ENCODE measurements at regions not wholly inside any gene's neighbourhood (a gene's known extent, or its start where the extent isn't known, plus 50 kb on each side); places are given as distances from the start of the nearest gene placed in this dataset.

GRCh38 chr1:61627365-61627764 is 97.6 kb downstream of the TM2D1 start:
- DNase-seq (ENCODE audit: low spot score) (no peak), ATAC-seq (peak; percentile 69)
- intact Hi-C loops (cut with DNase I): no loop called here

- peak; percentile 88 for ATAC-seq
- intact Hi-C loops (cut with DNase I): no loop called here
- no peak for DNase-seq (ENCODE audit: low spot score)
Measured at GRCh38 chr1:61626816-61627215, 98.1 kb downstream of the TM2D1 start.

GRCh38 chr1:61623852-61624251 is 101.1 kb downstream of the TM2D1 start:
- no peak for DNase-seq (ENCODE audit: low spot score)
- ATAC-seq: no peak
- intact Hi-C loops (cut with DNase I): no loop called here

GRCh38 chr1:61620536-61620935 is 104.4 kb downstream of the TM2D1 start:
- intact Hi-C loops (cut with DNase I): no loop called here
- ATAC-seq (no peak), DNase-seq (ENCODE audit: low spot score) (no peak)

GRCh38 chr1:61618755-61619154 is 106.2 kb downstream of the TM2D1 start:
- ATAC-seq: no peak
- intact Hi-C loops (cut with DNase I): no loop called here
- no peak for DNase-seq (ENCODE audit: low spot score)

- DNase-seq (ENCODE audit: low spot score) (no peak), ATAC-seq (no peak)
- intact Hi-C loops (cut with DNase I): no loop called here
Measured at GRCh38 chr1:61618193-61618592, 106.7 kb downstream of the TM2D1 start.

GRCh38 chr1:61616830-61617229 is 108.1 kb downstream of the TM2D1 start:
- intact Hi-C loops (cut with DNase I): no loop called here
- no peak for ATAC-seq
- DNase-seq (ENCODE audit: low spot score): no peak

GRCh38 chr1:61612602-61613001 is 112.3 kb downstream of the TM2D1 start:
- ATAC-seq (peak; percentile 38), DNase-seq (ENCODE audit: low spot score) (no peak)
- intact Hi-C loops (cut with DNase I): no loop called here

GRCh38 chr1:61609040-61609439 is 115.9 kb downstream of the TM2D1 start:
- intact Hi-C loops (cut with DNase I): no loop called here
- DNase-seq (ENCODE audit: low spot score) (no peak), ATAC-seq (no peak)

GRCh38 chr1:61607448-61607847 is 117.5 kb downstream of the TM2D1 start:
- intact Hi-C loops (cut with DNase I): loop anchor here (1.0 kb wide), 1 partner anchor 37 kb away; no protein-coding TSS in a partner anchor
- DNase-seq (ENCODE audit: low spot score) (no peak), ATAC-seq (no peak)

GRCh38 chr1:61606448-61607312 is 118.3 kb downstream of the TM2D1 start:
- intact Hi-C loops (cut with DNase I): loop anchor here (1.0 kb wide), 1 partner anchor 38 kb away; no protein-coding TSS in a partner anchor
- DNase-seq (ENCODE audit: low spot score) (peak; percentile 63), ATAC-seq (peak; percentile 91)

GRCh38 chr1:61605607-61606321 is 119.2 kb downstream of the TM2D1 start:
- DNase-seq (ENCODE audit: low spot score): no peak
- ATAC-seq: no peak
- intact Hi-C loops (cut with DNase I): no loop called here

GRCh38 chr1:61604684-61605083 is 120.3 kb downstream of the TM2D1 start:
- intact Hi-C loops (cut with DNase I): no loop called here
- peak; percentile 43 for ATAC-seq
- no peak for DNase-seq (ENCODE audit: low spot score)

GRCh38 chr1:61604261-61604660 is 120.7 kb downstream of the TM2D1 start:
- DNase-seq (ENCODE audit: low spot score) (no peak), ATAC-seq (no peak)
- intact Hi-C loops (cut with DNase I): no loop called here

- DNase-seq (ENCODE audit: low spot score) (no peak), ATAC-seq (no peak)
- intact Hi-C loops (cut with DNase I): no loop called here
Measured at GRCh38 chr1:61602663-61603062, 122.3 kb downstream of the TM2D1 start.

- no peak for ATAC-seq
- intact Hi-C loops (cut with DNase I): no loop called here
- no peak for DNase-seq (ENCODE audit: low spot score)
Measured at GRCh38 chr1:61597601-61598000, 127.3 kb downstream of the TM2D1 start.

GRCh38 chr1:61593331-61593730 is 131.6 kb downstream of the TM2D1 start:
- no peak for ATAC-seq
- intact Hi-C loops (cut with DNase I): no loop called here
- no peak for DNase-seq (ENCODE audit: low spot score)

- no peak for DNase-seq (ENCODE audit: low spot score)
- intact Hi-C loops (cut with DNase I): no loop called here
- ATAC-seq: peak; percentile 70
Measured at GRCh38 chr1:61591351-61591750, 133.6 kb downstream of the TM2D1 start.

- intact Hi-C loops (cut with DNase I): no loop called here
- ATAC-seq: peak; percentile 72
Measured at GRCh38 chr1:61588736-61589672, 135.9 kb downstream of the TM2D1 start.

More at GRCh38 chr1:61588736-61589672, 135.9 kb downstream of the TM2D1 start:
- DNase-seq (ENCODE audit: low spot score): no peak

All from sciatic nerve (tissue), 2 donors.